HG02763 (cell line): ENCODE measurements at regions not wholly inside any gene's neighbourhood (a gene's known extent, or its start where the extent isn't known, plus 50 kb on each side); places are given as distances from the start of the nearest gene placed in this dataset.

Source experiments
- ATAC-seq: cut with Tn5 transposase; IDR thresholded peaks from one replicate; pipeline ENCODE4 v1.9.1; 2021; ENCODE audit warnings: mild to moderate bottlenecking, moderate library complexity; ENCODE audit not compliant: unreplicated experiment

DNA sequence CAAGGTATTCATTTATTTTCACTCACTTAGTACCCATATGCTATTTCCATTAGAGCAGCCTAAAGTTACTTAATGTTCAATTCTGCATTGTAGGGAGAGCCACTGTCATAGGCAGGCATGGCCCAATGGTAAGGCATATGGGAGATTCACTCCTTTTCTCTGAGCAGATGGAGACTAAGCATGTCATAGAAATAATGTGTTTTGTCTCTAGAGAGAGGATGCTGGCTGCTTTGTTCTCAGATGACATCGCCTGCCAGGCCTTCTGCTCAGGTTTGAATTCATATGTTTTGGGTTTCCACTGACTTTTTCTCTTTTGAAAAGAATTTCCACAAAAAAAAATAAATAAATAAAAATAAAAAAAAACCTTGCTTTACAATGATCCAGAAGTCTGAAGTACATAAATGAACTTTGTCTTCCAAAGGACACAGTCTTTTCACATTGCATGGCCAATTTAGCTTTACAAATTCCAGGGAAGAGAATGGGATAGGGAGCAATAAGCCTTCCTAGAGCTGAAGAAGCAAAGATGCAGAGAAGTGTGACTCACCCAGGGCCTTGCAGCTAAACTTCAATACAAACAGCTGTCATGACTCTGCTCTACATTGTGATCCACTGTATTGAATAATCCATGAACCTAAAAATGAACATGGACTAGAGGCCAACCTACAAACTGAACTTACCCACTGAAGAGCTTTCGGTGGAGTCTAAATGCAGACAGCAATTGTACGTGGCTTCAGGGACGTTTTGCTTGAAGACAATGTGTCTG is 422.5 kb downstream of the CMPK2 start:
- ATAC-seq: no peak

- no peak for ATAC-seq
Observed at GRCh38 chr2:6444514-6444913, 421.2 kb downstream of the CMPK2 start.

DNA sequence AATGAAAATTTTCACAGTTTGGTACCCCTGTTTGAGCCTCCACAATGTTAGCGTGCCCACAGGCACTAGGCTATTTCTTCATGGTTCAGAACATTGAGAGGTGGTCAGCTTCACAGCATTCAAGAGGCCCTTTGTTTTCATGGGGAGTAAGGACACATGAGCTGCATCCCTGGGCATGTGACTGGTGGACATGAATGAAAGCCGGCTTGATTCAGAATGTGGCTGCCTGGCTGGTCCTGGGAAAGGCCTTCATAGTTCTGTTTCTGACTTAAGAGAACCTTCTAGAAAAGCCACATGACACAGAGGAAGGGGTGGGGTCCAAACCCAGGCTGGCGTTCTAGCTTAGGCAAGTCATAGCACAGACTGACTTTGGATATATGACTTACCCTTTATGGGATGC is 420.6 kb downstream of the CMPK2 start:
- no peak for ATAC-seq

DNA sequence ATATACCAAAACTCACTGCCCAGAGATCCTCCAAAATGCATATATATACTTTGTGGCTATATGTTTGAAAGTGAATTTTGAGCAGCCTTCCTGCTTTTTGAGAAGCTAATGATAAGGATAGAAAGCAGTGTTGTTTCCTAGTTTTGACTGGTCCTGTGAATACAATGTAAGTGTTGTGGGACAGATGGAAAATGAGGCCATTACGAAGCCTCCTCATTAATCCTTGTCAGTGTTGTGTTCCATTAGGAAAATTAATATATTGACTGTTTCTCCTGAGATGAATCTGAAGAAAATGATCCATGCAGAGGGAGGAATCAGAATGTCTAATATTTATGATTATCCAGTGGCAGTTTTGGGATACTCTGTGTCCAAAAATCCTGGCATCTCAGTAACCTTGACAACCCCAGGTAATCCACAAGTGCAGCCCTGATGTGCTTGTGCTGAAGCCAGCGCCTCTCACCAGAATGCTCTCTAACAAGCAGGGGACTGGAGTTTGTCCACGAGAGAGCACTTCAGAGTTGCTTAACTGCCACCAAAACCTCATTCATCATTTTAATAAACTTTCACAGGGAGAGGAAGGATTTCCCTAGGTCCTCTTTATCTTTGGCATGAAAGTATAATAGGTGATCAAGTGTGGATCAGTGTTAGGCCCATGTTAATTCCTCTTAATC is 418.6 kb downstream of the CMPK2 start:
- no peak for ATAC-seq

GRCh38 chr2:6448893-6449292 is 416.8 kb downstream of the CMPK2 start:
- no peak for ATAC-seq

- no peak for ATAC-seq
Observed at GRCh38 chr2:6449343-6449742, 416.4 kb downstream of the CMPK2 start.

DNA sequence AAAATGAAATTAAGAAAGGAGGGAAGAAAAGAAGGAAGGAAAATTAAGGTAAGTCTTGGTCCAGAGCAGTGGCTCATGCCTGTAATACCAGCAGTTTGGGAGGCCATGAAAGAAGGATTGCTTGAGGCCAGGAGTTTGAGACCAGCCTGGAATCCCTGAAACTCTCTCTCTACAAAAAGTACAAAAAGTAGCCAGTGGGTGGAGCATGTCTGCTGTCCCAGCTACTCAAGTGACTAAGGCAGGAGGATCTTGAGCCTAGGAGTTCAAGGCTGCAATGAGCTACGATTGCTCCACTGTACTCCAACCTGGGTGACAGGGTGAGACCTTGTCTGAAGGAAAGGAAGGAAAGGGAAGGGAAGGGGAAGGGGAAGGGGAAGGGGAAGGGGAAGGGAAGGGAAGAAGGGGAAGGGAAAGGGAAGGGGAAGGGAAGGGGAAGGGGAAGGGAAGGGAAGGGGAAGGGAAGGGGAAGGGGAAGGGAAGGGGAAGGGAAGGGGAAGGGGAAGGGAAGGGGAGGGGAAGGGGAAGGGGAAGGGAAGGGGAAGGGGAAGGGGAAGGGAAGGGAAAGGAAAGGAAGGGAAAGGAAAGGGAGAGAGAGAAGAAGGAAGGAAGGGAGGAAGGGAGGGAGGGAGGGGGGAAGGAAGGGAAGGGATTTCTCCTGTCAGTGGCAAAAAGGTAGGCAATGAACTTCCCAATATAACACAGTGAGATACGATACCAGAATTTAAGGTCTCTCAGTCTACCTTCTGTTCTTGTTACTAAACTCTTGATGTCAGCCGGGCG is 412.8 kb downstream of the CMPK2 start:
- no peak for ATAC-seq

- ATAC-seq: no peak
Observed at GRCh38 chr2:6454286-6454990, 411.3 kb downstream of the CMPK2 start.

GRCh38 chr2:6459138-6459537 is 406.6 kb downstream of the CMPK2 start:
- ATAC-seq: no peak

DNA sequence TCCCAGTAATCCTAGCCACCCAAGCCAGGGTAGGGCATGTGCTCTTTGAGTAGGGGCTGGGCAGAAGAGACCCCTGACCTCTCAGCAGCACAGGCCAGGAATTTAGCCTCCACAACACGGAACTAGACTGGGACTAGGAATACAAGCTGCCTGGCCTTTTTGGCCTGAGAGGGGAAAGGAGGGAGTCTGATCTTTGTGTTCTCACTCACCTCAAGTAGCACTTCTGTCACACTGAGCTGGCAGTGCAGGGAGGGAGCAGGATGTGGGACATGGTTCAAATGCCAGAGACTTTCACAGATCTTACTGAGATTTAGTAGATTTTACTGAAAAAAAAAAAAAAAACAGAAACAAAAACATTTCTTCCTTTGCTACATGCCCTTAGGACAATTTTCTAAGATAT is 395.2 kb downstream of the CMPK2 start:
- no peak for ATAC-seq

GRCh38 chr2:6471419-6471818 is 394.3 kb downstream of the CMPK2 start:
- ATAC-seq: no peak

DNA sequence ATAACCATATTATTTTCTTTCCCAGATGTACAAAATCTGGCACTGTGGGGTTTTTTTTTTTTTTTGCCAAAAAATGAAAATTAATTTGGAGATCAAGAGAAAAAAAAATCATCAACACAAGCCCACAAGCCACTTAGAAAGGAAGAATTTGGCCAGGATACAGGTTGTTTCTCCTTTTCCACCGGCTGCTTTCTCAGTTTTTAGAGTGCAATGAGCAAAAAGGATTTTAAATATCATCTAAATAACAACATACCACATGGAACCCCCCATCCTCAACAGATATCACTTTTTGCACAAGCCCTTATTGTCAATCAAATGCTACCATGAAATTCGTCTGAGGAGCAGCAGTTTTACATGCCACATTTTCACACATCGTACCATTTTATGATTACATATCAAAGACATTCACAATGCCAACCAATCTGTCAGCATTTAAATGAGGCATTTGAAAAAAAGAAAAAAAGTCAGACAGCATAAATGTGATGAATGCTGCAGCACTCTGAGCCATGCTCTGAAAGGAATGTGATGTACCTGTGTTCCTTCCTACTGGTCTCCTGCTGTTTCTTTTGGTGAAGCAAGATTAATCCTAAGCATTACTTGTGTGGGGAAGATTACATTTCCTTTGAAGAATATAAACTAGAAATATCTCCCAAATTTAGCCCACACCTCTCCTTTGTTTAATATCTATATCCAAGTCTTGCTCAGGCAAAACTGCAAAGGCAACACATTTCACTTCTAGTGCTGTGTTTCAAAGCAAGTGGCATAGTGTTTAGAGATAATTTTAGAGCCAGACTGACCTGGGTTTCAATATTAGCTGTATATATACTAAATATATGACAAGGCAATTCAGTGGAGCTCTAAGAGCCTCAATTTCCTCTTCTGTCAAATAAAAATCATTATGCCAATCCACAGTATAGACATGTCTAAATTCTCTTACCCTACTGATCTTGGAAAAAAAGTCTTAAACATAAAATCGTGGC is 391.3 kb downstream of the CMPK2 start:
- no peak for ATAC-seq

- no peak for ATAC-seq
Observed at GRCh38 chr2:6475155-6475940, 390.4 kb downstream of the CMPK2 start.

DNA sequence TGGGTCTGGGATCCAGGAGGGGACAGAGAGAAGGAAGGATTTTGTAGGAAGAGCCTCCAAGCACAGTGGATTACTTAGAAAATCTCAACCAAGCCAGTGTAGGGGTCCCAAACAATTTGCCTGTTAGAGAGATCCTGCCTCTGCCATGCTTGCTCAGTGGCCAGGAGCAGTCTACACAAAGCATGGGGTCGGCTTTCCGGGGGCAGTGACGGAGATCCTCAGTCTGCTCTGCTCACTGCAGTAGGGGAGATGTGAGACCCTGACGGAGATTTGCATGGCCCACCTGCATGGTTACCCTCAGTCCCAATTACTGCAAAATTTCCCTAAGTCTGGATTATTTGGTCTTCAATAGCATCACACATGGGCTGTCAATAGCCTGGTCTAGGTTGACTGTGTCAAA is 385.2 kb downstream of the CMPK2 start:
- no peak for ATAC-seq

DNA sequence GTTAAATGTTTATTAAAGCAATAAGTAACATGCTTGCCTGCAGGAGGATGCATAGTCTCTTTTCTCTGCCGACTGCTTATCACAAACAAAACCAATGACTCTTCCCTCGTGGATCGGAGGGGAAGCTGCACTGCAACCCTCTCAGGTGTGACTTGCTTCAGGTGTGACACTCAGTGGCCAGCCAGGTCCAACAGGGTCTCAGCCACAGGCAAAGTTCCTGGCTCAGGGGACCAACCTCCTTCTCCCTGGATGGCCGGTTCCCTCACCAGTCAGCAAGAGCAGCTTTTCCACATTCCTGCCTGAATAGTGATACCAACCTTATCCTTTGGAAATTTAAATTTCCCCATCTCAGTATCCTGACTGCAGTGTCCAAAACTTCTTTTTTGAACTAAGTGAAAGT is 383.5 kb downstream of the CMPK2 start:
- no peak for ATAC-seq

- ATAC-seq: no peak
Observed at GRCh38 chr2:6487765-6488164, 377.9 kb downstream of the CMPK2 start.

- ATAC-seq: no peak
Observed at GRCh38 chr2:6492573-6492972, 373.1 kb downstream of the CMPK2 start.

- ATAC-seq: no peak
Observed at GRCh38 chr2:6493266-6493665, 372.4 kb downstream of the CMPK2 start.

DNA sequence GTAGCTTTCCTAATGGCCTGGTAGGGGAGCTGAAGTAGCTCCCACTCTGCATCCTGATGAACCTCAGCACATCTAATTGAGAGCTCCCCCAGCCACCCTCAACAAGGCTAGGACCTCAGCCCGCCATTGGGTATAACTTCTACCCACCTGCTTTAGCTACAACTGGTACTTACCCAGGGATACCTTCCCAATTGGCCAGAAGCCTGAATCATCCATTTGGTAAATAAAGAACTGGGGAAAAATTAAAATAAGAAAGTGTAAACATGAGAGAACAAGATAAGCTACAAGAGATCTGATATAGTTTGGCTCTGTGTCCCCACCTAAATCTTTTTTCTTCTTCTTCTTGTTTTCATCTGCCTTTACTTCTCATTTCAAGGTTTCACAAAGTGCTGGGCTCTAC is 372.0 kb downstream of the CMPK2 start:
- no peak for ATAC-seq
